22Rv1 (cell line): ENCODE measurements at regions not wholly inside any gene's neighbourhood (a gene's known extent, or its start where the extent isn't known, plus 50 kb on each side); places are given as distances from the start of the nearest gene placed in this dataset.

Experiments used
- CTCF ChIP-seq: fragments of 450-650 bp; IDR thresholded peaks from 2 replicates; pipeline ENCODE4 v1.5.1; 2017; ENCODE audit warnings: mild to moderate bottlenecking
- ZFX ChIP-seq: fragments of 450-650 bp; IDR thresholded peaks from 2 replicates; pipeline ENCODE4 v1.6.1; 2017; ENCODE audit warnings: antibody characterized with exemption, borderline replicate concordance

DNA sequence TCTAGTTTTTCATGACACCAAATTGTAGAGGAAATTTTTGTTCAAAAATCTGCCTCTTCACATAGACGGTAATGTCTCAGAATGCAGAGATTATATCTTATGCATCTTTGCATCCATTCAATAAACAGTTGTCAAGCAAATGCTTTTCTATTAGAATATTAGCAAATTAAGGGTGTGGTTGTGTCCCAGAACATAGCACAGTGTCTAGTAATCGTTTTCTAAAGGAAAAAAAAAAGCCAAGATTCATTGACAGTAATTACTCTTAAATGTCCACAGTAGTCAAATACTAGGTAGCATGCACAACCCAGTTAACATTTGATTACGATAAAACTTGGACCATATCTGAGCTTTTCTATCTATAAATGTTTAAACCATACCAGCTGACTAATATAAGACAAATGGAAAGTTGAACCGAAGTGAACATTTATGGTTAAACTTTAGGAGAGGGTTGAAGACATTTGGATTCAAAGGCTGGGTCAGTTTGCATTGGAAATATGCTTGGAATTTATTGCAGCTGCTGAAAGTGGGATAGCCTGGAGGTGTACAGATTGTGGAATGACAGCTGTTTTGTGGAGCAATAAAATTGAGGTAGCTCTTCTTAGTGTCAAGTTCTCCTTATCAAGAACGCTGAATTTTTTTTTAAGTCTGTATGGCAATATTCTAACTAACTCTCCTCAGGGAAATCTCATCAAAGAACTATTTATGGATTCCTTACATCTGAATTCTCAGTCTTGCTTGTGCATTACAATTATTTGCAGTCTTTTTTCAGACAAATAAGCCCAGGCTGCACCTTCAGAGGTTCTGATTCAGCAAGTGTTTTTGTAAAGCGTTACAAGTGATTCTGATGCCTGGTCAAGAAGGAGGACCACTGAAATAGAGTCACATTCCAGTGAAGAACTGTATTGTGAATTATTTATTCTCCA lies 66.7 kb upstream of the ATP2B1 start:
- no peak for TF ChIP-seq CTCF
- no peak for TF ChIP-seq ZFX
